Panc1 (cell line): ENCODE measurements at regions not wholly inside any gene's neighbourhood (a gene's known extent, or its start where the extent isn't known, plus 50 kb on each side); places are given as distances from the start of the nearest gene placed in this dataset.

ENCODE experiments used
- ATAC-seq: fragments of 200-7000 bp; cut with Tn5 transposase; 2 replicates; pipeline ENCODE4 v1.9.1; 2020; ENCODE audit warnings: mild to moderate bottlenecking, moderate library complexity
- BruUV-seq: library from RNA; stranded (reverse); fragments of 400-500 nt; replicated peaks from 2 replicates; lab custom pipeline; 2021; lab: Mats Ljungman, UMichigan
- CTCF ChIA-PET: fragments of 300-600 bp; sonication (Branson Sonifier 250); formaldehyde crosslinking; loops from one replicate; lab custom pipeline; 2022; ENCODE audit warnings: antibody characterized with exemption; lab: Charles Lee
- POLR2A ChIA-PET: fragments of 300-600 bp; sonication (Branson Sonifier 250); formaldehyde crosslinking; loops from one replicate; lab custom pipeline; 2022; ENCODE audit warnings: antibody characterized with exemption; lab: Charles Lee
- DNase-seq: peaks from one replicate; pipeline ENCODE4 v3.0.0-alpha.2; 2010; ENCODE audit warnings: low read depth, low spot score
- H3K27ac ChIP-seq: 2 replicates; pipeline ENCODE4 v1.5.1; 2011; ENCODE audit warnings: mild to moderate bottlenecking, low read length, inconsistent platforms
- H3K27me3 ChIP-seq: fragments of 200-500 bp; sonication (Bioruptor generic); 2 replicates; pipeline ENCODE4 v1.6.0; 2014; ENCODE audit warnings: low read length, inconsistent platforms; ENCODE audit not compliant: control insufficient read depth, insufficient read depth
- H3K36me3 ChIP-seq: fragments of 200-500 bp; sonication (Bioruptor generic); 2 replicates; pipeline ENCODE4 v1.5.1; 2014; ENCODE audit warnings: inconsistent platforms, mild to moderate bottlenecking, low read length, moderate library complexity; ENCODE audit not compliant: control insufficient read depth, insufficient read depth
- H3K4me1 ChIP-seq: 2 replicates; pipeline ENCODE4 v1.5.1; 2011; ENCODE audit warnings: inconsistent platforms, mild to moderate bottlenecking, low read length, moderate library complexity; ENCODE audit not compliant: control insufficient read depth, insufficient read depth
- H3K4me3 ChIP-seq, 2 experiments: 2 replicates each; pipeline ENCODE4 v1.5.1; 2011 to 2012; ENCODE audit warnings: low read depth in 2 of 2, low read length in 2 of 2, mild to moderate bottlenecking in 2 of 2, inconsistent platforms in 1 of 2, moderate library complexity in 1 of 2
- H3K9me3 ChIP-seq: fragments of 200-500 bp; sonication (Bioruptor generic); 2 replicates; pipeline ENCODE4 v1.5.1; 2014; ENCODE audit warnings: low read depth, mild to moderate bottlenecking, inconsistent platforms, low read length, moderate library complexity; ENCODE audit not compliant: control insufficient read depth, insufficient read depth
- CTCF ChIP-seq: fragments of 450-650 bp; IDR thresholded peaks from 2 replicates; pipeline ENCODE4 v1.5.1; 2017; ENCODE audit warnings: mild to moderate bottlenecking
- POLR2AphosphoS5 ChIP-seq: IDR thresholded peaks from 2 replicates; pipeline ENCODE4 v1.6.1; 2012; ENCODE audit warnings: mild to moderate bottlenecking, low read depth, low read length, moderate library complexity
- REST ChIP-seq, 2 experiments: IDR thresholded peaks; 2 replicates each; pipeline ENCODE4 v1.6.1; 2011 to 2012; ENCODE audit warnings: low read depth in 2 of 2, control low read depth in 1 of 2, low read length in 1 of 2, mild to moderate bottlenecking in 1 of 2, moderate library complexity in 1 of 2; ENCODE audit not compliant: insufficient read depth in 1 of 2
- SIN3A ChIP-seq: IDR thresholded peaks from 2 replicates; pipeline ENCODE4 v1.6.1; 2012; ENCODE audit warnings: low read depth, mild to moderate bottlenecking, low read length, moderate library complexity, borderline replicate concordance; ENCODE audit not compliant: insufficient read depth
- TCF7L2 ChIP-seq: IDR thresholded peaks from 2 replicates; pipeline ENCODE4 v1.6.1; 2011; ENCODE audit warnings: mild to moderate bottlenecking, low read depth, low read length, inconsistent platforms
- in situ Hi-C: cut with HindIII; loops from 2 replicates; pipeline ENCODE4 v1.10.0; 2016; ENCODE audit warnings: low sequenced_read_pairs, low pct_unique_long_range_greater_than_20kb
- intact Hi-C: fragments of 100-400 bp; cut with micrococcal nuclease; formaldehyde crosslinking; loops from one replicate; pipeline ENCODE4 v1.10.0; 2022; ENCODE audit not compliant: unreplicated experiment

- in situ Hi-C loops (no loop called here), intact Hi-C loops (no loop called here)
- no peak for ATAC-seq
Measured at GRCh38 chr20:40427026-40427425, 262.0 kb downstream of the MAFB start.

GRCh38 chr20:40424695-40425094 is 264.3 kb downstream of the MAFB start:
- ChIA-PET CTCF (no interaction called here), POLR2A (no interaction called here)
- intact Hi-C loops = no loop called here
- H3K4me1 ChIP-seq = no peaks in the 10 kb centered on the region
- H3K27ac ChIP-seq = no peak overlapping the region
- DNase-seq (no peak), ATAC-seq (no peak)
- no peaks in the 10 kb centered on the region for H3K27me3 ChIP-seq
- H3K9me3 ChIP-seq = no peaks in the 10 kb centered on the region
- H3K4me3 ChIP-seq = no peak overlapping the region
- BruUV-seq = no TSS peak
- TF ChIP-seq SIN3A (no peak), POLR2AphosphoS5 (no peak), REST (IDR thresholded peaks at IDR 0.05; ENCODE audit: insufficient read depth in 1 of 2, low read depth in 2 of 2, low read length in 1 of 2) (no peak), TCF7L2 (no peak), CTCF (no peak)
- H3K36me3 ChIP-seq = no peaks in the 10 kb centered on the region
- in situ Hi-C loops = no loop called here

More at GRCh38 chr20:40427026-40427425, 262.0 kb downstream of the MAFB start:
- H3K36me3 ChIP-seq = no peaks in the 10 kb centered on the region
- H3K4me3 ChIP-seq = no peak overlapping the region
- H3K9me3 ChIP-seq = no peaks in the 10 kb centered on the region
- no TSS peak for BruUV-seq
- TF ChIP-seq POLR2AphosphoS5 = no peak
- no peak for TF ChIP-seq TCF7L2
- TF ChIP-seq SIN3A = no peak
- no peak for TF ChIP-seq CTCF
- no peak for TF ChIP-seq REST (IDR thresholded peaks at IDR 0.05; ENCODE audit: insufficient read depth in 1 of 2, low read depth in 2 of 2, low read length in 1 of 2)
- H3K27ac ChIP-seq = no peak overlapping the region
- H3K4me1 ChIP-seq = no peaks in the 10 kb centered on the region
- ChIA-PET POLR2A (no interaction called here), CTCF (no interaction called here)
- DNase-seq = no peak
- no peaks in the 10 kb centered on the region for H3K27me3 ChIP-seq
